ENCODE measurements at regions not wholly inside any gene's neighbourhood (a gene's known extent, or its start where the extent isn't known, plus 50 kb on each side); places are given as distances from the start of the nearest gene placed in this dataset.

DNA sequence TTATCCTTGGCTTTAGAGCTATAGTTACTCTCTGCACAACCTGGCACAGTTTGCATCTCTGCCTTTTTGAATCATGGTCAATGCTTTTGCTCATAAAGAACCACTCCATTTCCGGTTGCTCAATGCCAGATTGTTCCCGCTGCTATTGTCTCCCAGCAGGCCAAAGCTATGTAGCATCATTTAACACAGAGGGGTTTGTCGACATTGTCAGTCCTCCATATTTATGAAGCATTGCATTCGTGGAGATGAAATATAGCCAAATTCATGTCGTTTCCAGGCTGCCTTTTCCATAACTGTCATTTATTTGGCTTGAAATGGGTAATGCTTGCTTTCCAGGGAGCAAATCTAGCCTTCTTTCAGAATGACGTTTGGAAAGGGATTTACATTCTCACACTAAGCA is 598.8 kb downstream of the EPHA7 start:
- TF ChIP-seq, protein P1, sequence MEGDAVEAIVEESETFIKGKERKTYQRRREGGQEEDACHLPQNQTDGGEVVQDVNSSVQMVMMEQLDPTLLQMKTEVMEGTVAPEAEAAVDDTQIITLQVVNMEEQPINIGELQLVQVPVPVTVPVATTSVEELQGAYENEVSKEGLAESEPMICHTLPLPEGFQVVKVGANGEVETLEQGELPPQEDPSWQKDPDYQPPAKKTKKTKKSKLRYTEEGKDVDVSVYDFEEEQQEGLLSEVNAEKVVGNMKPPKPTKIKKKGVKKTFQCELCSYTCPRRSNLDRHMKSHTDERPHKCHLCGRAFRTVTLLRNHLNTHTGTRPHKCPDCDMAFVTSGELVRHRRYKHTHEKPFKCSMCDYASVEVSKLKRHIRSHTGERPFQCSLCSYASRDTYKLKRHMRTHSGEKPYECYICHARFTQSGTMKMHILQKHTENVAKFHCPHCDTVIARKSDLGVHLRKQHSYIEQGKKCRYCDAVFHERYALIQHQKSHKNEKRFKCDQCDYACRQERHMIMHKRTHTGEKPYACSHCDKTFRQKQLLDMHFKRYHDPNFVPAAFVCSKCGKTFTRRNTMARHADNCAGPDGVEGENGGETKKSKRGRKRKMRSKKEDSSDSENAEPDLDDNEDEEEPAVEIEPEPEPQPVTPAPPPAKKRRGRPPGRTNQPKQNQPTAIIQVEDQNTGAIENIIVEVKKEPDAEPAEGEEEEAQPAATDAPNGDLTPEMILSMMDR (IDR thresholded peaks at IDR 0.05) = no peak
- TF ChIP-seq POLR2A (IDR thresholded peaks at IDR 0.05) = no peak
- no peak overlapping the region for H3K4me3 ChIP-seq
- intact Hi-C loops (cut with DNase I) = no loop called here
- no peak overlapping the region for H3K27ac ChIP-seq
- H3K9me3 ChIP-seq = no peaks in the 10 kb centered on the region
- ATAC-seq = no peak
- no peaks in the 10 kb centered on the region for H3K4me1 ChIP-seq
- 45 to 48% methylated on average over 6 of the region's 6 CpGs for WGBS, 2 donors
- no peaks in the 10 kb centered on the region for H3K27me3 ChIP-seq
- no peak for DNase-seq
- H3K36me3 ChIP-seq (replicated peaks in 1 of 2; ENCODE audit: insufficient read depth in 1 of 2, low read depth in 2 of 2) = no peaks in the 10 kb centered on the region

DNA sequence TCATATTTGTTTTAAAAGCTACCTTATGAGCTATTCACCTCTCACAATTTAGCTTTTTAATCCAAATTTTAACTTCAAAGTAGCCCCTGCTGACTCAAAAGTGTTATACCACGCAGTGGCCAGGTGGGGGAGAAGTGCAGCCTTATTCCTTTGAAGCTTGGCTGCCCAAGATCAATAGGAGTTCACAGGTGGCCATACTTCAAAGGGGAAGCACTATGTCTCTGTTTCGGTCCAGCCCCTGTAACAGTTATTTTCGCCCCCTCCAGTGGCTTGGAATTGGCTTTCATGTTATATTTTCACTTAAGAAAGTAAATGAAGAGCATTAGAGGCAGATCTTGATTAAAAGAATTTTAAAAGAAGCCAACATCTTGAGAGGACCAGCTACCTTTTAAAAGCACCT is 608.4 kb downstream of the EPHA7 start:
- H3K4me3 ChIP-seq = no peak overlapping the region
- peak; percentile 66 for ATAC-seq
- TF ChIP-seq, protein P1 (IDR thresholded peaks at IDR 0.05) = peak in 6 of 7 experiments; percentile 33 to 54 (median 42)
- no peak for TF ChIP-seq POLR2A (IDR thresholded peaks at IDR 0.05)
- H3K27me3 ChIP-seq = no peaks in the 10 kb centered on the region
- H3K36me3 ChIP-seq (replicated peaks in 1 of 2; ENCODE audit: insufficient read depth in 1 of 2, low read depth in 2 of 2) = no peaks in the 10 kb centered on the region
- H3K27ac ChIP-seq = no peak overlapping the region
- no peaks in the 10 kb centered on the region for H3K9me3 ChIP-seq
- peak; percentile 17 to 41 (median 33) for DNase-seq
- H3K4me1 ChIP-seq = no peaks in the 10 kb centered on the region
- WGBS, 2 donors = 2 to 11% methylated on average over 3 of the region's 3 CpGs
- intact Hi-C loops (cut with DNase I) = no loop called here

DNA sequence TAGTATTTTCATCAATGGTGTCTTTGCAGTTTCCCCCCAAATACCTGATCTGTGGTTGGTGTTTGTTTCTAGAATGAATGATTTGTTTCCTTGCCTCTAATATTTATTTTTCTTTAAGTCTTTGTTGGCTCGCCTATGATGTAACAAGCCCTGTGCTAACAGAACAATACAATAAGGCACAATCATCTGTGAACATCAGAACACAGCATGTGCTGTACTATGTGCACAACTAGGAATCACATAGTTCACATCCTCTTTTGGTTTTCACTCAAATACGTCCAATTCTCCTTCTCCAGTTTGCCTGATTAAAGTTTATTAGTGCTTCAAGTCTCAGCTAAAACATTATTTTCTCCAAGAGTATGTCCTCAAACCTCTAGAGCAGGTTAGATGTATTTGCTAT is 613.1 kb downstream of the EPHA7 start:
- 26 to 32% methylated on average over 2 of the region's 2 CpGs for WGBS, 2 donors
- Histone ChIP-seq H3K4me1 (no peaks in the 10 kb centered on the region), H3K36me3 (replicated peaks in 1 of 2; ENCODE audit: insufficient read depth in 1 of 2, low read depth in 2 of 2) (no peaks in the 10 kb centered on the region), H3K27me3 (no peaks in the 10 kb centered on the region), H3K9me3 (no peaks in the 10 kb centered on the region), H3K4me3 (no peak overlapping the region), H3K27ac (no peak overlapping the region)
- no peak for DNase-seq
- intact Hi-C loops (cut with DNase I) = no loop called here
- no peak for ATAC-seq
- TF ChIP-seq POLR2A (IDR thresholded peaks at IDR 0.05) = no peak
- TF ChIP-seq, protein P1 (IDR thresholded peaks at IDR 0.05) = no peak

DNA sequence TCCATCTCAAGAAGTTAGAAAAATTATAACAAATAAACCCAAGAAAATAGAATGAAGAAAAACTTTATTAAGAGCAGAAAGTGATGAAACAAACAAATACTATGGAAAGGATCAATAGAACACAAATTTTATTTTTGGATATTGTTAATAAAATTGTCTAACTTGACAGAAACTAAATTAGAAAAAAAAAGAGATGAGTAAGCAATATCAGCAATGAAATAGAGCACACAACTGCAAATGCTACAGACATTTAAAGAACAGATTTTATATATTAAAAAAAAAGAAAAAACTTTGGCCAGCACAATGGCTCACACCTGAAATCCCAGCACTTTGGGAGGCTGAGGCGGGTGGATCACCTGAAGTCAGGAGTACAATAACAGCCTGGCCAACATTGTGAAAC is 628.0 kb downstream of the EPHA7 start:
- H3K9me3 ChIP-seq = no peaks in the 10 kb centered on the region
- no peak for ATAC-seq

DNA sequence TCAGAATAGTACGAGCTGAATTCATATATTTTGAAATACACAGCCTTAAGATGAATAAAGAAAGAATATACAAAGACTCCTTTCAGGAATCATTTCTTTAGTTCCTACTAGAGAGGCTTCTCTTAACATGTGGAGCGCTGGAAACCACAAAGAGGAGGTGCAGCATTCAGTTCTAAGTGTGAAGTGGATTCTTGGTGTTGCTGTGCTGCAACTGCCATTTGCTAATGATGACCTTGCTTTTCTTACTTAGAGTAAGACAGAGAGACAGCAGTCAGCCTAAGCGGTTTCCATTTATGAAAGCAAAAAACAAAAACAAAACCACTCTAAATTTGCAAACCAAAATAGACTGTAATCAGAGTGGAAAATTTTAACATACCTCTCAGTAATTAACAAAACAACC is 629.0 kb downstream of the EPHA7 start:
- ATAC-seq (no peak), DNase-seq (no peak)
- H3K27me3 ChIP-seq = no peaks in the 10 kb centered on the region
- no peak overlapping the region for H3K27ac ChIP-seq
- TF ChIP-seq POLR2A (IDR thresholded peaks at IDR 0.05) = no peak
- TF ChIP-seq, protein P1 (IDR thresholded peaks at IDR 0.05) = no peak
- WGBS, 2 donors = 55 to 58% methylated on average over 3 of the region's 3 CpGs
- H3K4me3 ChIP-seq = no peak overlapping the region
- intact Hi-C loops (cut with DNase I) = no loop called here
- H3K4me1 ChIP-seq = no peaks in the 10 kb centered on the region
- H3K9me3 ChIP-seq = no peaks in the 10 kb centered on the region
- H3K36me3 ChIP-seq (replicated peaks in 1 of 2; ENCODE audit: insufficient read depth in 1 of 2, low read depth in 2 of 2) = no peaks in the 10 kb centered on the region

More for the DNA sequence above, 628.0 kb downstream of the EPHA7 start:
- intact Hi-C loops (cut with DNase I) = no loop called here
- 80 to 94% methylated on average over 1 of the region's 1 CpG for WGBS, 2 donors
- Histone ChIP-seq H3K27ac (no peak overlapping the region), H3K4me3 (no peak overlapping the region), H3K27me3 (no peaks in the 10 kb centered on the region), H3K4me1 (no peaks in the 10 kb centered on the region), H3K36me3 (replicated peaks in 1 of 2; ENCODE audit: insufficient read depth in 1 of 2, low read depth in 2 of 2) (no peaks in the 10 kb centered on the region)
- DNase-seq = no peak
- no peak for TF ChIP-seq POLR2A (IDR thresholded peaks at IDR 0.05)
- TF ChIP-seq, protein P1 (IDR thresholded peaks at IDR 0.05) = no peak

Measured in body of pancreas (tissue), 4 donors.